K562 (cell line): ENCODE measurements at regions not wholly inside any gene's neighbourhood (a gene's known extent, or its start where the extent isn't known, plus 50 kb on each side); places are given as distances from the start of the nearest gene placed in this dataset.

Experiments
- BCLAF1 ChIP-seq, 2 experiments: fragments of 450-650 bp in 1 of 2; IDR thresholded peaks; 2 replicates each; pipeline ENCODE4 v1.6.1; 2011 to 2017; ENCODE audit warnings: low read depth in 2 of 2, antibody characterized with exemption in 1 of 2, borderline replicate concordance in 1 of 2, low read length in 1 of 2, mild to moderate bottlenecking in 1 of 2, mixed read lengths in 1 of 2; ENCODE audit not compliant: control insufficient read depth in 1 of 2
- ILF3 ChIP-seq: fragments of 450-650 bp; IDR thresholded peaks from 2 replicates; pipeline ENCODE4 v1.6.1; 2018; ENCODE audit warnings: antibody characterized with exemption, mild to moderate bottlenecking, moderate library complexity, borderline replicate concordance
- MAFK ChIP-seq: IDR thresholded peaks from 2 replicates; pipeline ENCODE4 v1.6.1; 2011; ENCODE audit warnings: low read length, improper control_type of control experiment
- STAT6 ChIP-seq: sonication (generic); formaldehyde crosslinking; IDR thresholded peaks from 2 replicates; pipeline ENCODE4 v1.8.1; 2023; ENCODE audit warnings: mild to moderate bottlenecking, missing genetic modification reagents
- TFE3 ChIP-seq: fragments of 450-650 bp; formaldehyde crosslinking; IDR thresholded peaks from 2 replicates; pipeline ENCODE4 v1.4.0; 2020; ENCODE audit warnings: mild to moderate bottlenecking, mixed read lengths

DNA sequence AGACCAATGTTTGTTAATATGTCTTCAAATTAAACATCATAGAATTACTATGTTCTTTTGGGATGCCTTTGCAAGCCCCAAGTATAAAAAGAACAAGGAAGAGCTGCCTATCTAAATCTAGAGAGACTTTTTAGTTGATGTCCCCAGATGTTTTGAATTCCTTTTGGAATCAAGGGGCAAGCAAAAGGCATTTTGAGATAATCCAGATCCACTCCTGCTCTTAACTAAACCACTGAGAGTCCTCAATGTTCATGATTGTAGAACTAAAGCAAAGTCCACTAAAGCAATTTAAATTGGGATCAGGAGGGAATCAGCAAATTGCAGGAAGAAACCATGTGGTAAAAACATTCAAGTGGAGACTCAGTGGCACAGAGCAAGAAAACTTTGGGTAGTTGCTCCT lies 558.5 kb upstream of the VRK2 start (continued):
- TF ChIP-seq BCLAF1 (IDR thresholded peaks at IDR 0.05; ENCODE audit: borderline replicate concordance in 1 of 2, control insufficient read depth in 1 of 2, low read depth in 2 of 2, low read length in 1 of 2) = no peak
- TF ChIP-seq STAT6 = no peak
- no peak for TF ChIP-seq MAFK
- no peak for TF ChIP-seq ILF3
- TF ChIP-seq TFE3 (CRISPR knock-in tag) = no peak
